GM21825 (cell line): ENCODE measurements at regions not wholly inside any gene's neighbourhood (a gene's known extent, or its start where the extent isn't known, plus 50 kb on each side); places are given as distances from the start of the nearest gene placed in this dataset.
"Not testable (repeated sequence)": the region's sequence is repeated elsewhere in the genome, so short reads cannot be mapped to it uniquely, and the experiment has no call there.

Source experiments
- ATAC-seq: cut with Tn5 transposase; IDR thresholded peaks from one replicate; pipeline ENCODE4 v1.9.1; 2021; ENCODE audit warnings: mild to moderate bottlenecking, moderate library complexity; ENCODE audit not compliant: unreplicated experiment

DNA sequence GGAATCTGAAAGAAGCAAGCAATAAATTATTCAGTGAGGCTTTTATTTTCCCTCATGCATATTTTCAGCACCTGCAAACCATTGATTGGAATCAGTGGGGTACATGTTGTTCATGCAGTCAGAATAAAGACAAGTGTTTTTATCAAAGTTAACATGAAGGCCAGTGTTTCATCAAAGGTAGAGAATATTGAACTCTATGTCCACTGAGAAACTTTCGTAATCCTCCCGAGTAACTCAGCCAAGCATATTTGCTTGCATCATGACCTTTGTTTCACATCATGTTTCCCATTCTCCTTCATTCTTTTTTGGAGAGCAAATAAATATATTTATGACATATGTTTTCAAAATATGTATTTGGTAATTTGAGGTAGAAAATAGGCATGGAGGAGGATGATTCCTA, 663.1 kb downstream of the SH2D4B start:
- ATAC-seq: no peak

- ATAC-seq: not testable (repeated sequence)
These were observed 667.6 kb upstream of the NRG3 start for GRCh38 chr10:81207359-81207758.

DNA sequence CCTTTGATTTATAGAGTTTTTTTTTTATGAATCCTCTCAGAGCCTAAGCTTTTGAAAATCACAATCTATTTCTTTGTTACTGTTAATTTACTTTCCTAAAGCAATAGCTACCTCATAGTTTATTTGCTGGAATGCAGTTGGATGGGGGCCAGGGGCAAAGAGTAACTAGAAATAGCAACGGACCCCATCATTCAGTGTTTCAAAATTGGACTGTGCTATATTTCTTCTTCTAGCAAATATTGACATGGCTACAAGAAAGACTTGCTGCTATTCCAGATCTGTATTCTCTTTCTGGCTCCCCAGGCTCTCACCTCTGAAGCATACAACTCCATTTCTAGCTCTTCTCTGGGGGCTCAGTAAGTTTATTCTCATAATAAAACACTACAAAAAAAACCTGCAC, 661.6 kb upstream of the NRG3 start:
- ATAC-seq: no peak

DNA sequence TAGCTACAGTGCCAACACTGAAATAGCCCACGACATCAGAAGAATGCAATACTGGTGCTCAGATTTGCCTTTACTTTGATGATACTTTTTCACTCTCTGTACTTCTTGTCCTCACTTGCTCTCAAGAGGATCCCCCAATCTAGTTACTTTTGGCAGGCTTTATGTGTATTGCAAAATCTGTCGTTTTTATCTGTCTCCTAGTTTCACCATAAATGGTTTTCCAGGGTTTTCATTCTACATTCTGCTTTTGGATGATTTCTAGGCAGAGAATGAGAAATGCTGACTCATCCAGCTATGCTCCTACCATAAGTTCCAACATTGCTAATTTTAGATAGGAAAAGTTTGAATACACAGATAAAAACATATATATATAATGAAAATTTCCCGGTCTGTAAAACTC, 659.5 kb upstream of the NRG3 start:
- ATAC-seq: no peak

GRCh38 chr10:81216949-81217348, 658.0 kb upstream of the NRG3 start:
- no peak for ATAC-seq

DNA sequence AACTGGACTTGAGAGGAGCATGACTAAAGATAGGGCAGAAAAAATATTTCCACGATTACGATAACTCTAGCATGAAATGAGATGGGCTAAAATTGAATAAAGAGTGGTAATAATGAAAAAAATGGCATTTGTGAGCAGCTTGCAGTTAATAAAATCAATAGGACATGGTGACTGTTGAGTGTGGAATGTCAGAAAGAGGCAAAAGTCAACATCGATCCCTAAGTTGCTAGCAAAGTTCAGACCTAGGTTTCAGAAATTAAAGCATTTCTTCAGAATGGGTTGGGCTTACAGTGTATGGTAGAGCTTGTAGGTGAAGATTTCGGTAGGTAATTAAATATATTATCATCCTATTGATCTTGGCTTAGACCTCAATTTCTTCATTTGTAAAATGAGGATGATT, 656.7 kb upstream of the NRG3 start:
- no peak for ATAC-seq

DNA sequence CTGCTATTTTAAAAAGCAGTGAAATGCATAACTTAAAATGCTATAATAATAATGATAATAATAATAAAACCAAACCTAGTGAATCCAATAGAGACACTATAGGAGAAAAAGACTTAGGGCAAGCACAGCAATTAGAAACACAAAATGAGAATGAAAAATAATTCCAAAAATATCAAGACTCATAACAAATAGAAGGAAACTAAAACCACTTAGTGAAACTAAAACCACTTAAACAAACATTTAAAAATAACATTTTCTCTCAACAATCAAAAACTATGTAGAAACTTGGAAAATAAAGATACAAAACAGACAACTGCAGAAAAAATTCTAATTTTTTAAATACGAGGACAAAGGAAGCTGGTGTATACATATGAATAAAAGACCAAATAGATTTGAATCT, 655.2 kb upstream of the NRG3 start:
- ATAC-seq: no peak

GRCh38 chr10:81248886-81249285, 626.1 kb upstream of the NRG3 start:
- no peak for ATAC-seq

DNA sequence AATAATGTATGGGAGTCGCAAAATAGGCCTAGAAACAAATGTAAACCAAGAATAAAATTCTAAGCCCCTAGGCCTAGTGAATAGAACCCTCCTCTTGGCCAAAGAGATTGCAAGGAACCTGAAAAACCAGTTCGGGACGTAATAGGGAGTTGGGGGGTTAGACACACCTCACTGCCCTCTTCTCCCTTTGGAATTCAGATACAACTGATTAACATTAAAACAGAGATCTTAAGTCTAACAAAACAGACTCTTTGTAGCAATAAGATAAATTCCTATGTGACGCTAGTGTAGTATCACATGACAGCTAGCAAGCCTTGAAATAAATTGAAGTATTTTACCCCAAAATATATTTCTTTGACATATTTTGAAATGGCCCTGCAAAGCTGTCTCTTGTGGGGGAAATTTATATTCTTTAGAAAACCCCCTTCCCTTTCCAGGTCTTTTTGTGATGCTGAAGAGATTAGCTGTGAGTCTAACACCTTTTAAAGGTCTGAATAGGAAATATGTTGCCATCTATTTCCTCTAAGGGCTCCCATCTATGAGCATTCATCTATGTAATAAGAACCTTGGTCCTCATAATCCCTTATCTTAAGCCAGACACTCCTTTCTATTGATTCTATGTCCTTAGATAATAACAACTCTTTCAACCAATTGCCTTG, 623.4 kb upstream of the NRG3 start:
- no peak for ATAC-seq

GRCh38 chr10:81264991-81265390, 610.0 kb upstream of the NRG3 start:
- ATAC-seq: not testable (repeated sequence)

GRCh38 chr10:81270051-81270450, 604.9 kb upstream of the NRG3 start:
- ATAC-seq: no peak

- ATAC-seq: no peak
These were observed 594.2 kb upstream of the NRG3 start for GRCh38 chr10:81280497-81281479.

- ATAC-seq: no peak
These were observed 586.5 kb upstream of the NRG3 start for GRCh38 chr10:81288544-81288943.

GRCh38 chr10:81297292-81297691, 577.7 kb upstream of the NRG3 start:
- ATAC-seq: no peak

DNA sequence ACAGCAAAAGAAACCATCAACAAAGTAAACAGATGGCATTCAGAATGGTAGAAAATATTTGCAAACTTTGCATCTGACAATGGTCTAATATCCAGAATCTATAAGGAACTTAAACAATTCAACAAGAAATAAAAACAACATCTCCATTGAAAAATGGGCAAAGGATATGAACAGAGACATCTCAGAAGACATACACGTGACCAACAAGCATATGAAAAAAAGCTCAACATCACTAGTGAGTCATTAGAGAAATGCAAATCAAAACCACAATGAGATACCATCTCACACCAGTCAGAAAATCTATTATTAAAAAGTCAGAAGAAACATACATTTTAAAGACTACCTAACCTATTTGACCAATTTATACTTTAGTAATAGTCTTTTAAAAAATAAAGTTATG, 571.3 kb upstream of the NRG3 start:
- ATAC-seq: no peak

GRCh38 chr10:81306971-81307782, 567.8 kb upstream of the NRG3 start:
- ATAC-seq: no peak

GRCh38 chr10:81309041-81309552, 565.9 kb upstream of the NRG3 start:
- ATAC-seq: no peak

GRCh38 chr10:81314471-81314870, 560.5 kb upstream of the NRG3 start:
- no peak for ATAC-seq

DNA sequence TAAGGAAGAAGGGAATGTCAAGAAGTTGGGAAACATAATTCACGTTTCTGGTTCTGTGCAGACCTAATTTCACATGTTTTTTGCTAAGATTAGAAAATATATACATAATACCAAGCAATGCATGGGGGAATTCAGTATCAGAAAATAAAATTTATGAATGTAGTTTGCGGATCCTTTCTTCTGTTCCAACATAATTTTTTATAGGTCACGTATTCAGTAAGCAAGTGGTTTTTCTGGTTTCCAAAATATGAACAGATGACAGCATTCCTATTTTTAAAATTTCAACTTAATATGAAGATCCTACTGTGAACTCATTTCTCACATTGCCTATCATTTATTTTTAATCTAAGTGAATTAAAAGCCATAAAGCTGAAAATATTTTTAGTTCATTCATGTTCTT, 560.0 kb upstream of the NRG3 start:
- ATAC-seq: no peak

DNA sequence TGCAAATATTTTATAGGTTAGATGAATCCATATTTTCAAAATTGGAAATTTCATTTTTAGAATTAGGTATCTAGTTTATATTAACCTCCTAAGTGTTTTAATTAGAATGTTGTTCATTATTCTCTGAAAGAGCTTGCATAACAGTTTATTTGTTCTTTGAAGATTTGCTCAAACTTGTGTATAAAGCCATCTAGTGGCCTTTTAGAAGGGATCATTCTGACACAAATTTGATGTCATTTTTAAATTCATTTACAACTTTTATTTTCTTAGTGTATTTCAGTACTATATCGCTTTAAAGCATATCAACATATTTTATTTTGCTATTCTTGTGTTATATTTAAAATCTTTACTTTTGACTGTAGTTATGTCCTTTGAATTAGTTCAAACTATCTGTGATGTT, 527.0 kb upstream of the NRG3 start:
- ATAC-seq: no peak

- no peak for ATAC-seq
These were observed 507.9 kb upstream of the NRG3 start for GRCh38 chr10:81367132-81367531.
